Neural cell (in vitro differentiated cells): ENCODE measurements at regions not wholly inside any gene's neighbourhood (a gene's known extent, or its start where the extent isn't known, plus 50 kb on each side); places are given as distances from the start of the nearest gene placed in this dataset.

Source experiments
- H2AFZ ChIP-seq: fragments of 200-600, 300-800 bp; sonication (generic), shearing (Covaris generic); 2 replicates; pipeline ENCODE4 v1.6.0; 2014; ENCODE audit warnings: low read depth, mild to moderate bottlenecking, antibody characterized with exemption, low read length, moderate library complexity
- H3F3A ChIP-seq: fragments of 200-600 bp; shearing (Covaris generic); 2 replicates; pipeline ENCODE4 v1.6.1; 2016; ENCODE audit warnings: mild to moderate bottlenecking, moderate library complexity, mixed read lengths, antibody characterized with exemption, low read length; ENCODE audit not compliant: insufficient read depth, poor library complexity, severe bottlenecking
- H3K27ac ChIP-seq: fragments of 200-600, 300-800 bp; sonication (generic), shearing (Covaris generic); 2 replicates; pipeline ENCODE4 v1.5.1; 2014; ENCODE audit warnings: mild to moderate bottlenecking, low read length, moderate library complexity
- H3K27me3 ChIP-seq: fragments of 300-800, 200-600 bp; sonication (generic), shearing (Covaris generic); 2 replicates; pipeline ENCODE4 v1.6.0; 2014; ENCODE audit warnings: mild to moderate bottlenecking, low read depth, low read length, moderate library complexity; ENCODE audit not compliant: insufficient read depth
- H3K36me3 ChIP-seq: fragments of 300-800, 200-600 bp; sonication (generic), shearing (Covaris generic); 2 replicates; pipeline ENCODE4 v1.5.1; 2014; ENCODE audit warnings: mild to moderate bottlenecking, antibody characterized with exemption, low read length, moderate library complexity; ENCODE audit not compliant: insufficient read depth
- H3K4me2 ChIP-seq: fragments of 300-800, 200-600 bp; sonication (generic), shearing (Covaris generic); 2 replicates; pipeline ENCODE4 v1.6.0; 2014; ENCODE audit warnings: mild to moderate bottlenecking, low read length
- H3K4me3 ChIP-seq: fragments of 300-800, 200-600 bp; sonication (generic), shearing (Covaris generic); 2 replicates; pipeline ENCODE4 v1.5.1; 2014; ENCODE audit warnings: mild to moderate bottlenecking, low read length, moderate library complexity
- H3K79me2 ChIP-seq: fragments of 200-600 bp; shearing (Covaris generic); replicated peaks from 2 replicates; pipeline ENCODE4 v1.6.0; 2014; ENCODE audit warnings: mild to moderate bottlenecking, low read length, moderate library complexity; ENCODE audit not compliant: insufficient read depth
- H3K9ac ChIP-seq: fragments of 300-800, 200-600 bp; sonication (generic), shearing (Covaris generic); 2 replicates; pipeline ENCODE4 v1.6.1; 2016; ENCODE audit warnings: mild to moderate bottlenecking, low read length, mixed read lengths
- H3K9me2 ChIP-seq: fragments of 200-600 bp; shearing (Covaris generic); 2 replicates; pipeline ENCODE4 v1.6.1; 2016; ENCODE audit warnings: mild to moderate bottlenecking, low read length, mixed read lengths; ENCODE audit not compliant: insufficient read depth
- H3K9me3 ChIP-seq: fragments of 200-600, 300-800 bp; sonication (generic), shearing (Covaris generic); 2 replicates; pipeline ENCODE4 v1.6.1; 2016; ENCODE audit warnings: mild to moderate bottlenecking, mixed run types, low read length, moderate library complexity, mixed read lengths
- H4K20me1 ChIP-seq: fragments of 200-600 bp; shearing (Covaris generic); 2 replicates; pipeline ENCODE4 v1.6.1; 2016; ENCODE audit warnings: mild to moderate bottlenecking, mixed run types; ENCODE audit not compliant: insufficient read depth
- EP300 ChIP-seq: fragments of 450-650 bp; conservative IDR thresholded peaks from 2 replicates; pipeline ENCODE4 v1.6.1; 2014; ENCODE audit warnings: antibody characterized with exemption, mild to moderate bottlenecking, moderate library complexity; ENCODE audit not compliant: poor library complexity, severe bottlenecking
- EZH2 ChIP-seq: fragments of 200-600, 300-800 bp; shearing (Covaris generic), sonication (generic); IDR thresholded peaks from 2 replicates; pipeline ENCODE4 v1.6.1; 2014; ENCODE audit warnings: antibody characterized with exemption, low read length, borderline replicate concordance, mild to moderate bottlenecking; ENCODE audit not compliant: insufficient read depth, poor library complexity, severe bottlenecking
- MXI1 ChIP-seq: fragments of 450-650 bp; conservative IDR thresholded peaks from 2 replicates; pipeline ENCODE4 v1.6.1; 2014; ENCODE audit warnings: antibody characterized with exemption, mild to moderate bottlenecking; ENCODE audit not compliant: poor library complexity, severe bottlenecking
- POLR2AphosphoS5 ChIP-seq: IDR thresholded peaks from 2 replicates; pipeline ENCODE4 v1.6.1; 2012
- RAD21 ChIP-seq: fragments of 450-650 bp; conservative IDR thresholded peaks from 2 replicates; pipeline ENCODE4 v1.6.1; 2014; ENCODE audit warnings: antibody characterized with exemption, mild to moderate bottlenecking, moderate library complexity
- REST ChIP-seq: IDR thresholded peaks from 2 replicates; pipeline ENCODE4 v1.6.1; 2012; ENCODE audit warnings: borderline replicate concordance
- SMC3 ChIP-seq: fragments of 450-650 bp; conservative IDR thresholded peaks from 2 replicates; pipeline ENCODE4 v1.6.1; 2014; ENCODE audit warnings: antibody characterized with exemption, mild to moderate bottlenecking, moderate library complexity; ENCODE audit not compliant: poor library complexity
- TAF1 ChIP-seq: IDR thresholded peaks from 2 replicates; pipeline ENCODE4 v1.6.1; 2012; ENCODE audit warnings: low read depth
- TF ChIP-seq, protein P1 (sequence below): fragments of 450-650 bp; IDR thresholded peaks from 2 replicates; pipeline ENCODE4 v1.5.1; 2014; ENCODE audit warnings: antibody characterized with exemption, mild to moderate bottlenecking, moderate library complexity; ENCODE audit not compliant: poor library complexity, severe bottlenecking

- Histone ChIP-seq H3K9ac (no peak overlapping the region), H3K9me3 (no peaks in the 10 kb centered on the region), H2AFZ (no peak overlapping the region), H3K4me2 (no peak overlapping the region), H3K36me3 (no peaks in the 10 kb centered on the region), H3K4me3 (no peak overlapping the region), H3K9me2 (no peaks in the 10 kb centered on the region), H3K27me3 (no peaks in the 10 kb centered on the region), H3K27ac (no peak overlapping the region), H3K79me2 (no peaks in the 10 kb centered on the region), H4K20me1 (no peaks in the 10 kb centered on the region), H3F3A (no peaks in the 10 kb centered on the region)
- TF ChIP-seq TAF1 (no peak), EZH2 (no peak), EP300 (no peak), REST (no peak), RAD21 (no peak), POLR2AphosphoS5 (no peak), MXI1 (no peak), SMC3 (no peak)
- TF ChIP-seq, protein P1, sequence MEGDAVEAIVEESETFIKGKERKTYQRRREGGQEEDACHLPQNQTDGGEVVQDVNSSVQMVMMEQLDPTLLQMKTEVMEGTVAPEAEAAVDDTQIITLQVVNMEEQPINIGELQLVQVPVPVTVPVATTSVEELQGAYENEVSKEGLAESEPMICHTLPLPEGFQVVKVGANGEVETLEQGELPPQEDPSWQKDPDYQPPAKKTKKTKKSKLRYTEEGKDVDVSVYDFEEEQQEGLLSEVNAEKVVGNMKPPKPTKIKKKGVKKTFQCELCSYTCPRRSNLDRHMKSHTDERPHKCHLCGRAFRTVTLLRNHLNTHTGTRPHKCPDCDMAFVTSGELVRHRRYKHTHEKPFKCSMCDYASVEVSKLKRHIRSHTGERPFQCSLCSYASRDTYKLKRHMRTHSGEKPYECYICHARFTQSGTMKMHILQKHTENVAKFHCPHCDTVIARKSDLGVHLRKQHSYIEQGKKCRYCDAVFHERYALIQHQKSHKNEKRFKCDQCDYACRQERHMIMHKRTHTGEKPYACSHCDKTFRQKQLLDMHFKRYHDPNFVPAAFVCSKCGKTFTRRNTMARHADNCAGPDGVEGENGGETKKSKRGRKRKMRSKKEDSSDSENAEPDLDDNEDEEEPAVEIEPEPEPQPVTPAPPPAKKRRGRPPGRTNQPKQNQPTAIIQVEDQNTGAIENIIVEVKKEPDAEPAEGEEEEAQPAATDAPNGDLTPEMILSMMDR = no peak
Measured at GRCh38 chr12:27394676-27395075, 51.9 kb upstream of the SMCO2 start.

- Histone ChIP-seq H3K4me2 (no peak overlapping the region), H3K9ac (no peak overlapping the region), H3K4me3 (no peak overlapping the region)
Measured at GRCh38 chr12:27396216-27396815, 50.2 kb upstream of the SMCO2 start.

More at GRCh38 chr12:27396216-27396815, 50.2 kb upstream of the SMCO2 start:
- Histone ChIP-seq H3K36me3 (no peaks in the 10 kb centered on the region), H3F3A (no peaks in the 10 kb centered on the region), H4K20me1 (no peaks in the 10 kb centered on the region), H3K27ac (no peak overlapping the region), H2AFZ (no peak overlapping the region), H3K79me2 (no peaks in the 10 kb centered on the region), H3K27me3 (no peaks in the 10 kb centered on the region), H3K9me3 (no peaks in the 10 kb centered on the region), H3K9me2 (no peaks in the 10 kb centered on the region)
- no peak for TF ChIP-seq POLR2AphosphoS5
- no peak for TF ChIP-seq SMC3
- no peak for TF ChIP-seq EZH2
- TF ChIP-seq EP300 = no peak
- TF ChIP-seq TAF1 = no peak
- no peak for TF ChIP-seq MXI1
